Left renal cortex interstitium (tissue), 4 donors: ENCODE measurements at regions not wholly inside any gene's neighbourhood (a gene's known extent, or its start where the extent isn't known, plus 50 kb on each side); places are given as distances from the start of the nearest gene placed in this dataset.

ENCODE experiments used
- DNase-seq, 4 donors: peaks; one replicate each; pipeline ENCODE4 v3.0.0-alpha.2; 2013; ENCODE audit warnings: low read depth in 4 of 4, low spot score in 2 of 4, missing footprints in 1 of 4

DNA sequence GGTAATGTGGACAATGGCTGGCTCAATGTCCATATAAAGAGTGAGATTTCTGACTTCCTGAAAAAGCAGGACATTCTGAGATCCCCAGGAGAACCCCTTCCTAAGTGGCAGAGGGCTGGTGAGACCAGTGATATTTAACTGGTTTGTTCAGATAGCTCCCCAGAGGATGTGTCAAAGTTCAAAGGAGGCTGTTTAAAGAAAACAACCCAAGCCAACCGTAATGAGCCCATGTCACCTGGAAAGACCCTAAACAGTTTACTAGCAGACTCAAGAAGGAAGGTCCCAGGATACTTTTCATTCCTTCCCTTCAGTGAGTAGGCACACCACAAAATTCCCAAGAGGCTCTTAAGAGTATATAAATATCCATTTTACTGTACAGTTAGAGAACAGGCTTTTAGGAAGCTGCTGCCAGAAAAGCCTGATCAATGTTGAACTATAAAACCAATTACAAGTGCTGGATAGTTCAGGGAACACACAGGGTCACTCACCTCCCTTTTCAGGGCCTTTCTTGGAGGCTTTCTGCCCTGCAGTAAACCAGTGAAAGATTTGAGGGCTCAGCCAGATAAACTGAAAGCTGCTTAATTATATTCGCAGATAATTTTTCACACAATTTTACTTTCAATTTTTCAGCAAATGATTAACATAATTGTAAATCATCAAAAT lies 293.5 kb downstream of the ASXL3 start:
- DNase-seq = no peak

DNA sequence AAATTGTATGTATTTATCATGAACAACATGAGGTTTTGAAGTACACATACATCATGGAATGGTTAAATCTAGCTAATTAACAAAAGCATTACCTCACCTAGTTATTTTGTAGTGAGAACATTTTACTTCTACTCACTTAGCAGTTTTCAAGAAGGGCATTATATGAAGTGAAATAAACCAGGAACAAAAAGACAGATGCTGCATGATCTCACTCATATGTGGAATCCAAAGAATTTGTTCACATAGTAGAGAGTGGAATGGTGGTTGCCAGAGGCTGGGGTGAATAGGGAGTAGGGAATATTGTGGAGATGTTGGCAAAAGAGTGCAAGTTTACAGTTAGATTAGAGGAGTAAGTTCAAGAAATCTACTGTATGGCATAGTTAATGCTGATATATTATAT lies 292.0 kb downstream of the ASXL3 start:
- DNase-seq = no peak

DNA sequence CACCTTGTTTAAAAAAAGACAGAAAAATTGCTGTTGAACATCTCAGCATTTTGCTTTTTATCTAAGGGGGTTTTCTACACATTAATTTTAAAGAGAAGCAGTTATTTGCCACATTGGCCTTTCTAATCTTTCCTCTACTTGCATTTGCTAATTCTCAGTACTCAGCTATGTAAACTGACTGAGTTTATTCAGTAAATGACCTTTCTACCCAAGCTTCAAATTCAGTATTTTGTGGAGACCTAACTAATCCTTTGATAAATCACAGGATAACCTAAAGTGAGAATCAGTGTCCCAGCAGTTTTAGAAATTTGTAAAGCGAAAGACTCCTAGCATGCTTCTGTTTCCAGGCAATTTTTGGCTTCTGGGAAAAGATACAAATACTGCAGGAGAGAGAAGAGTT lies 288.4 kb downstream of the ASXL3 start:
- no peak for DNase-seq

DNA sequence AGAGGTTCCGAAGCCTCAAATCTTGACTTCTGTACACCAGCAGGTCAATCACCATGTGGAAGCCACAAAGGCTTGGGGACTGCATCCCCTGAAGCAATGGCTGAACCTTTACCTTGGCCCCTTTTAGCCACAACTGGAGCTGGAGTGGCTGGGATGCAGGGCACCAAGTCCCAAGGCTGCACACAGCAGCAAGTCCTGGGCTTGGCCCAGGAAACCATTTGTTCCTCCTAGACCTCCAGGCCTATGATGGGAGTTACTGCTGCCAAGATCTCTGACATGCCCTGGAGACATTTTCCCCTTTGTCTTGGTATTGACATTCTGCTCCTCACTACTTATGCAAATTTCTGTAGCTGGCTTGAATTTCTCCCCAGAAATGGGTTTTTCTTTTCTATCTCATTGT lies 285.9 kb downstream of the ASXL3 start:
- no peak for DNase-seq

DNA sequence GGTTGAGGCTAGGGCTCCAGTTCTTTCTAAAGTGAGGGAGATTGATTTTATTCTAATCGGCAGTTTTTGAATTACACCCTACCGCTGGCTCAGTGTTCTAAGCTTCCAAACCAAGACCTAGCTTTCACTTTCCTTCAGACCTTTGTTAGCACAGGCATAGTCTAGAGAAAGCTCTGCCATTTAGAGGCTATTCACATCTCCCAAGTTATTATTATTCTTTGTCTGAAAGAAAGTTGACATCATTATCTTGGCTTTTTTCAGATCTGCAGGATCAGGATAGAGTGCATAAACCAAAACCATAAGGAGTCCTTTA lies 276.8 kb downstream of the ASXL3 start:
- DNase-seq = no peak

DNA sequence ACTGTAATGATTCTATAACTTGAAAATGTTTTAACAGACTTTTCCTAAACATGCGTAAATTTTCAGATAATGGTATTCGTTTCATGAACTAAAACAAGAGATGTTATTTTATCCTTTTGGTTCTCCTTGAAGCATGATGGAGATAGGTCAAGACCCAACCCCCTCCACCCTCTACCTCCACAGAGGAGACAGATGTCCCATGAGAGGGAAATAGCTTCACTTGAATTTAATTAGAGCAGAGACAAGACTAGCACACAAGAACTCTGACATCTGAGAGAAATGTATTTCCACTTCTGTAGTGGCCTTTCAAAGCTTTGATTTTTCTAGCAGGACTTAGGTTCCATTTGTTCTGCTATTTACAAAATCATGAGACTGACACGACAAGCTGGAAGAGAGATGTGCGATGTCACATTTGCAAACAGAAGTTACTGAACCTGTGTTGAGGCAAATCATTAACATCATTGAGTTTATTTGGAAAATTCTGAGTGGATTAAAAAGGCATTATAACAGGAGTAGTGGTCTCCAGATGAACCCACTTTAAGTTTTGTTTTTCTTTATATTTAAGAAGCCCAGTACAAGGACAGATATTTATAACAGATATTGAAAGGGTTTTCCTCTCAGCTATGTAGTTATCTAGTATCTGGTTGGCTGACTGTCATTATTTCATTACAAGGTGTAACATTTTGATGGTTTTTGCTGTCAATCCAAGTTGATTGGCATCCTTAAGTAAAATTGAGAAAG lies 276.2 kb downstream of the ASXL3 start:
- no peak for DNase-seq

DNA sequence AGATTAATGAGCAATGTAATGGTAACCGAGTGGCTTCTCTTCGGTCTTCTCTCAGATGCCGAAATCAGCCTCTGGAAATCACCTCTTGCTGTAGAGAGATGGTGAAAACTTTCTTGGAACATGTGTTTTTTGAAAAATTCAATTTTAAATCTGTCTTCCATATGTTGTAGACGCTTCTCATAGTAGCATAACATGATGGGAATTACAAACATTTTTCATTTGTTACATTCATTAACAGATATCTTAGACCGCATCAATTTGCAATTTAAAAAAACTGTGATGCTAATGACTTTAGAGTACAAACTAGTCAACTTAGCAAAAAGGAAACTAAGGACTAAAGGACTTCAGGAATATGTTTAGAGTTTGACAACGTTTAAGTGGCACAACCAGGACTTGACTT lies 275.2 kb downstream of the ASXL3 start:
- DNase-seq = no peak

DNA sequence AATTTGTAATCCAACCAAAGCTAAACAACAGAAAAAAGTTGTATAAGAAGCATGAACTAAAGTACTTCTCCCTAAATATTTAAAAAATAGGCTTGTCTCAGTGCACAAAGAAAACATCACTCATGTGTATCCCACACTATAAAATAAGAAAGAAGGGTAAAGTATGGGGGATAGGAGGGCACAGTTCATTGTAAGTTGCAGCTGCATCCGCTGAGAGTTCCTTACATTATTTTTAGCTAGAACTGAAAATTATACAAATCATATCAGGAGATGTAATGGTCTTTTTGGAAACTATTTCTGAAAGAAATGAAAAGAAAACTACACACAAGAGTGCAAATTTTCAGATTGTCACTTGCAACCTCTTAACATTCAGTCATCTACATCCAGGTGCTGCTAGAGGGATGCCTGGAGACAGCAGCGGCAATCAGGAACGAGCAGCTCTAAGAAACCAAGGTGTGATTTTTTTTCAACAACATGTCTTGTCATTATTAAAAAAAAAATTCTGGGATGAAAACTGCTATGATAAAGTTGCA lies 273.6 kb downstream of the ASXL3 start:
- DNase-seq = no peak

DNA sequence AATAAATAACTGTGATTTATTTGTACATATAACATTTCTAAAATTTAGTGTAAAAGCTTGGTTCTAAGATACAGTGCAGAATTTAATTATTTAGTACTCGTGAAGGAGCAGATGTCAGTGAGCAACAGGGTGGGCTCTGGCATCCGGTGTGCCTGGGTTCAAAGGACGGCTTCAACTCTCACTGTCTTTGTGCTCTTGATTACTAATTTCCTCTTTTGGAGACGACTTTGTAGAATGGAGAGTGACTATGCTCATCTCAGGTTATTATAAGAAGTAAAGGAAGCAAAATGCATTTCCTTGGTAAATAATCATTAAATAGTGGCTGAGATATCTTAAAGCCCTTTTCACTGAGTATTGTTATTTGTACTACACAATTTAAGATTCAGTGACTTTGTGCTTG lies 271.7 kb downstream of the ASXL3 start:
- DNase-seq = no peak

DNA sequence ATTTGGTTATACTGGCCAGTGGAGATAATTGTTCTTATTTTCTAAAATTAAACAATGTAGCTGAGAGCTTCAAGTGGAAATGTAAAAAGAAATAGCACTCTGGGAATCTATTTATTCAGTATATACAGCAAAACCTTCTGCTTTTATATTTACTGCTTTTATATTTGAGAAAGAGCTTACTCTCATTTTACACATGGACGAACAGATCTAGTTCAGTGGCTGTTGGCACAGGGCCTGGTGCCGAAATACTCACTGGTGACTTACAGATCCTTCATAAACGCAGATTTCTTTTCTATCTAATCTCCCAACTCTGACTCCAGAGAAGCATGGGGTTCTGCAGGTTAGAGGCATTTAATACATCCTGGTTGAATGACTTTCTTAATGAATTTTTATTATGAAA lies 266.2 kb downstream of the ASXL3 start:
- no peak for DNase-seq

DNA sequence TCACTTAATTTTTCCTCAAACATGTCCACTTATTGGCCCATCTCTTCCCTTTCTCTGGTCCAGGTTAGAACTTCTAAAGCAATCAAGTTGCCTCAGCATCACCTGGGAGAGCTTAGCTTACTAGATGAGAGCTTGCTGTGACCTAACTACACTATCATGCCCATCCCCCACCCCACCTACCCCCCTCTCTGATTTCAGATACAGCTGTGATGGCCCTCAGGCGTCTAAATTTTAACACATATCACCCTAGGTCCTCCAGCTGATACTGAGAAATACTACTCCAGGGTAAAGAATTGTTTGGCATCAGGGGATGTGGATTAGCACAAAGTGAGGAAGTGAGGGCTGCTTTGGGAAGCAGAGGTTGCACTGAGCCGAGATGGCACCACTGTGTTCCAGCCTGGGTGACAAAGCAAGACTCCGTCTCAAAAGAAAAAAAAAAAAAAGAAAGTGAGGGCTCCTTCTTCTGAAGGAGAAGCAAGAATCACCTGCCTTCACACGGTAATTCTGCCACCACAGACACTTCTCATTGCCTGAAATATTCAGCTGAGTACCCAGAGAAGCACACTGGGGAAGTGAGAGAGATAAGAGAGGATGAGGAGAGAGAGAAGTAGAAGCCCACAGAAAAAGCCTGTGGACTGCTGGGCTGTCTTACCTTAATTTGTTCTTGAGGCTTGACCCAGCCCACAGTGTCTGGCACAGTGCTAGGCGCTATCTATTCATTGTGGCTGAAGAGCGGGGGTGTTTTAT lies 263.4 kb downstream of the ASXL3 start:
- no peak for DNase-seq

DNA sequence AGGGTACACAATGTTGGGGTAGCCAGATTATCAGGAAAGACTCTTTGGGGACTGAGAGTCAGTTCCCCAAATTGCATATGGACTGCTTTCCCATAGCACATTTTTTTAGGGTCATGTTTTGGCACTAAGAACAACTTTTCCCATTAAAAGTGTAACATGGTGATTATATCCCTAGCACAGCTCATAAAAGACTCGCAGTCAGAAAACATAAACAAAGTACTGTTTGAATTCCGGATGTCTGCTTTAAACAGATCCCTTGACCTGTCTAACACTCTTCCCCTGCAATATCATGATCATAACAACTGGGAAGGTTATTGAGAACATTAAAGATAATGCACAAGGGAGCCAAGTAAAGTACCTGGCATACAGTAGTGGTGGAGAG lies 262.2 kb downstream of the ASXL3 start:
- DNase-seq = no peak

DNA sequence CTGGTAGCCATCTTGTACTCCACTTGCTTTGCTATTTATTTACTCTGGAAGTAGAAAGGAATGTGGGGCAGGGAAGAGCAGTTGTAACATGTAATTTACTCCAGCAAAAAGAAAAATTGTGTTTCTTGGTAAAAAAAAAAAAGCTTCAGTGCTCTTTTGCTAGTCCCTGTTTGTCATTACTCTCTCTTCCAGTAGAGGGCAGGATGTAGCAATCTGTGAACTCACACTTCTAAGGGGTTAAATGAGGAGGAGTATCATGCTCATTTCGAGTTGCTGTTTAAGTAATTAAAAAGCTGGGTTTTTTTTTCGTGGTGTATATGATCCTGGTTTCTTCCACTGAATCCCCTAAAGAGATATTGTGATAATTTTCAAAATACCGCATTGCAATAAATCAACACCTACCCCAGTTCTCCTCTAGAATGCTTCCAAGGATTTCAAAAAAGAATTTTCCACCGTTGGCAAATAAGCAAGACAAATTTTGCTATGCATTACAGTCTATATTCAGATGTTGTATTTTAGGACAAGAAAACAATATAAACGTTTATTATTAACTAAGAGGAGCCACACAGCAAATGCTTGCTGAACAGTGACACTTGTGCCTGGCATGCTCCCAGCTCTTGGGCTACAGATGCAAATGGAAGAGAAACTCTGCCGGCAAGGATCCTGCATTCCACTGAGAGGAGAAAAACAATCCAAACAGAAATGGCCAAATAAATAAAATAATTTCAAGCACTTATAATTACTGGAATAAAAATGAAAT lies 261.6 kb downstream of the ASXL3 start:
- DNase-seq = peak; percentile 25 to 78 (median 34)

DNA sequence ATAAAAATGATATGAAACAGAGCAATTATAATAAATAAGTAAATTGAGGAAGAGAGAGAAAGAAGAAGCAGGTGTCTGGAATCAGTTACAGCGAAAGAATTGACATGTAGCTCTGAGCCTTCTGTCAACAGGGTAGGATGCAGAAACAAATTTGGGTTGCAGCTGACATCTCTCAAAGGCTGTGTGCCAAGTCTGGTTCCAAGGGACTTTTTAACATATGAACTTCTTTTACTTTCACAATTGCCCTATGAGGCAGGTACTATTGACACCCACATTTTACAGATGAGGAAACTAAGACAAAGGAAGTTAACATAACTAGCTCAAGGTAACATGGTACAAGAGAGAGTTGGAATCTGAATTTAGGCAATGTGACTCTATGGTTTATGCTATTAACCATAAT lies 260.0 kb downstream of the ASXL3 start:
- no peak for DNase-seq

DNA sequence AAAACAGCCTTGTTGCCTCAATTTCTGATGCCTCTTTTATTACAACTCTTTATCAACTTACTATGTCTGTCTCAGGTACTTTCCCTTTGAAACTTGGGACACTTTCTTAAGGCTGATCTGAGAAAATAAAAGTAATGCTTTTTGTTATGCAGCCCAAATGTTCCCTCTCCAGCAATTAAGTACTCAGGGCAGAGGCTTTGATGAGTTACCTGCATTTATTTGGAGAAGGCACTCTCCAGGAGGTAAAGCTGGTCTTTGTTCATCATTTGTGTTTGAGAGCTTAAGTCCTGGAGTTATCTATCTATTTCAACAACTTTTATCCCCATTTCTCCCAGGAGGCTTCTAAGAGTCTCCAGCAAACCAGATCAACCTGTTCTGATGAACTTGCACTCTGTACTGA lies 259.2 kb downstream of the ASXL3 start:
- DNase-seq = no peak

DNA sequence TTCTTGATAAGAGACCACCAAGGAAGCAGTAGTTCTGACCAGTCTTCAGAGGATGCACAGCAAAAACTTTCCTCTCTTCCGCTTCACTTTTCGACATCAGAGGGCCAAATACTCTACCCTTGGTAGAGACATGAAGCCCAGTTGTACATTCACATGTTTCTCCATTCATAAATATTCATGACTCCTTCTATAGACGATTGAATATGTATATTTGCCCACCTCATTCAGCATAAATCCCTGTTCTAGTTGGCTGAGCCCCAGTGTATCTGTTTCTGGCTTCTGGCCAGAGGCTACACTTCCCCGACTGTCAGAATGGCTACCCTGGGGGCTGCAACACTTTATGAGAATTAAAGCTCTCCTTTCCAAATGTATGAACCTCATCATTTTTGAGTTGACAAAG lies 258.5 kb downstream of the ASXL3 start:
- DNase-seq = no peak

DNA sequence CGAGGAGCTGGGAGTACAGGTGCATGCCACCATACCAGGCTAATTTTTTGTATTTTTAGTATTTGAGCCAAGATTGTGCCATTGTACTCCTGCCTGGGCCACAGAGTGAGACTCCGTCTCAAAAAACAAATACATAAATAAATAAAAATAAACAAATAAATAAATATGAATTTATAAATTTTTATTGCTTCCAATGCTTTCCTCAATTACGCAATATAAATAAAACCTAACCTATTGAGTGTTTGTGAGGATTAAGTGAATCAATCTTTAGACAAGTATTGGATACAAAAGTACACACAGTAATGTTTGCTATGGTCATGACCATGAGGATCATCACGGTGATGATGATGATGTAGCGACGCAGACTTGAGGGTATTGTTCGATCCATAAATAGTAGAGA lies 257.4 kb downstream of the ASXL3 start:
- no peak for DNase-seq

DNA sequence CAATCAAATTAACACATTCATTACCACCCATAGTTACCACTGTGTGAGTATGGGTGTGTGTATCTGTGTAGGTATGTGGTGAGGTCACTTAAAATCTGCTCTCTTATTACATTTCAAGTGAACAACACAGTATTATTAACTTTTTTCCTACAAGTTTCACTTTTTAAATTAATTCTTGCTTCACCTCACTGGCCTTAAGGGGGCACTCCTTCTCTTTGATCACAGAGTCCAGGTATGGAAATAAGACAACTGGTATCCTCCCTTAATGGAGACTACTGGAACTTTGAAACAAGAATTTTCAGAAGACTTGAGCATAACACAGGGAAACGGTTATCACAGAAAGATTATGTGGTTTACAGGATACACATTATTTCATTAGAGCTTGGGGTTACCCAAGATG lies 255.8 kb downstream of the ASXL3 start:
- no peak for DNase-seq

DNA sequence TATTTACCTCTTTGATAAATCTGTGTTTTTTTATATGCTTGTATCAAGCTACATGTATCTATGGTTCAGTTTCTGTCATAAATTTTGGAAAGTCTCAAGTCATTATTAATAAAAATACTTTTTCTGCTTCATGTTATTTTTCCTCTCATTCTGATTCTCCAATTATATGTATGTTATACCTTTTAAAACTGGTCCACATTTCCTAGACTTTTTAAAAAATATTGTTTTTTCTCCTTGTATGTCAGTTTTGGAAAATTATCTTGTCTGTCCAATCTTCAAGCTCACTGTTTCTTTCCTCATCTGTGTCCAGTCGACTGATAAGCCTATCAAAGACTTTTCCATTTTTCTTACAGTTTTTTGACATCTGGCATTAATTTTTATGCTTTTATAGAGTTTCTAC lies 253.4 kb downstream of the ASXL3 start:
- DNase-seq = no peak

DNA sequence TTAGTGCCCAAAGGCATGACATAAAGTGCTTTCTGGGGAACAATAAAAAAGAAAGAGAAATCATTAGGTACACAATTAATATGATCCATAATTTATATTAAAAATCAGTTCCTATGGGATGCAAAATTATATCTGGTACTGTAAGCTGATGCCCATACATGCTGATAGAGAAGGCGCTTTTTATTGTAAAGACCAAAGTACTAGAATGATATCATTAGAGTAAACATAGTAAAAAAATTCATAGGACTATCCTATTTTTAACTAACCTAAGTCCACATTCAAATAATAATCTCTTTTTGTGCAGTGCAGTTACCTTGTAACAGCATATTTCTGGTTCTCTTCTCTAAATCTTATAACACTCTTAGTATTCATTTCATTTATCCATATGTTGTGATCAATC lies 252.2 kb downstream of the ASXL3 start:
- DNase-seq = no peak

DNA sequence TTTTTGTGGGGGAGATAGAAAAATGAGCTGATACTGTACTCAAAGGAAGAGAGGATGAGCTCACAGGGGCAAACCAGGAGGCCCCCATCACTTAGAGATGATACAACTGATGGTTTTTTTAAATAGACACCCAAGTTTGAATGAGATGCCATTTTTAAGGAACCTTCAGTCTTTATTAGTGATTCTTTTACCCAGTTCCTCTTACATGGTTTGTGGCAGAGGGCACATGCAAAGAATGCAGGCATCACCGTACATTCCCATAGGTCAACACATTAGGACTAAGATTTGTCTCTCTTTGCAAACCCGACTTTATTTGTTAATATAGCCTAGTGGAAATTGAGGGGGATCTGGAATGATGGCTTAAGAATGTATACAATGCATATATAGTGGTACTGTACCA lies 250.9 kb downstream of the ASXL3 start:
- DNase-seq = no peak
